ENCODE measurements at regions not wholly inside any gene's neighbourhood (a gene's known extent, or its start where the extent isn't known, plus 50 kb on each side); places are given as distances from the start of the nearest gene placed in this dataset.
A peak's percentile ranks its signal among the peaks of the same experiment; 100 is the strongest.

DNA sequence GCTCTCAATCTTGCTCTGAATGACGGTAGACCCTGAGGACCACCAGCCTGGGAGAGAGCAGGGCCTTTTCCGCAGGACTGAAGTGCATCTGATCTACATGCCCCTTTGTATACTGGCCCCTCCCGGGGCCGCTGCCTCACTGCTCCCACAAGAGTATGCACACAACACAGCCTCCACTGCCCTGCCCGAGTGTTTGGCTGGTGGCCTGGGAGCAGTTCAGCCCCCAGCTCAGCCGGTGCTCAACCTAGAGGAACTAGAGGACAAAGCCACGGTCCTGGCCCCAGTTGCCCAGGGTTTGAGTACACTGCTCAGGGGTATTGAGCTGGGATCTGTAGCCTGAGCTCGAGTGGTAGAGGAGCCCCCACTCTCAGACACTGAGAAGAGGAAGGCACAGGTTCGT is 118.9 kb upstream of the CAB39 start:
- Mint-ChIP-seq H3K4me1 (peaks cover 98% of the 10 kb centered on the region), H3K27ac (peak overlapping the region; percentile 95), H3K27me3 (no peaks in the 10 kb centered on the region), H3K9me3 (peaks cover 10% of the 10 kb centered on the region), H3K36me3 (ENCODE audit: low read depth) (peaks cover 15% of the 10 kb centered on the region), H3K4me3 (no peak overlapping the region)
- intact Hi-C loops (cut with micrococcal nuclease), result no loop called here
- DNase-seq (no peak), ATAC-seq (ENCODE audit: low read depth) (no peak)
- ChIA-PET CTCF (interaction anchor here (1.4 kb wide), 1 partner anchor 9 kb away, joined by 3 read pairs; no protein-coding TSS in a partner anchor), POLR2A (interaction anchor here (0.7 to 3.7 kb wide), 4 partner anchors 9 to 178 kb away, joined by 3 to 31 read pairs (median 13); no protein-coding TSS in a partner anchor)
- TF ChIP-seq, protein P1, sequence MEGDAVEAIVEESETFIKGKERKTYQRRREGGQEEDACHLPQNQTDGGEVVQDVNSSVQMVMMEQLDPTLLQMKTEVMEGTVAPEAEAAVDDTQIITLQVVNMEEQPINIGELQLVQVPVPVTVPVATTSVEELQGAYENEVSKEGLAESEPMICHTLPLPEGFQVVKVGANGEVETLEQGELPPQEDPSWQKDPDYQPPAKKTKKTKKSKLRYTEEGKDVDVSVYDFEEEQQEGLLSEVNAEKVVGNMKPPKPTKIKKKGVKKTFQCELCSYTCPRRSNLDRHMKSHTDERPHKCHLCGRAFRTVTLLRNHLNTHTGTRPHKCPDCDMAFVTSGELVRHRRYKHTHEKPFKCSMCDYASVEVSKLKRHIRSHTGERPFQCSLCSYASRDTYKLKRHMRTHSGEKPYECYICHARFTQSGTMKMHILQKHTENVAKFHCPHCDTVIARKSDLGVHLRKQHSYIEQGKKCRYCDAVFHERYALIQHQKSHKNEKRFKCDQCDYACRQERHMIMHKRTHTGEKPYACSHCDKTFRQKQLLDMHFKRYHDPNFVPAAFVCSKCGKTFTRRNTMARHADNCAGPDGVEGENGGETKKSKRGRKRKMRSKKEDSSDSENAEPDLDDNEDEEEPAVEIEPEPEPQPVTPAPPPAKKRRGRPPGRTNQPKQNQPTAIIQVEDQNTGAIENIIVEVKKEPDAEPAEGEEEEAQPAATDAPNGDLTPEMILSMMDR (IDR thresholded peaks at IDR 0.05), result no peak

DNA sequence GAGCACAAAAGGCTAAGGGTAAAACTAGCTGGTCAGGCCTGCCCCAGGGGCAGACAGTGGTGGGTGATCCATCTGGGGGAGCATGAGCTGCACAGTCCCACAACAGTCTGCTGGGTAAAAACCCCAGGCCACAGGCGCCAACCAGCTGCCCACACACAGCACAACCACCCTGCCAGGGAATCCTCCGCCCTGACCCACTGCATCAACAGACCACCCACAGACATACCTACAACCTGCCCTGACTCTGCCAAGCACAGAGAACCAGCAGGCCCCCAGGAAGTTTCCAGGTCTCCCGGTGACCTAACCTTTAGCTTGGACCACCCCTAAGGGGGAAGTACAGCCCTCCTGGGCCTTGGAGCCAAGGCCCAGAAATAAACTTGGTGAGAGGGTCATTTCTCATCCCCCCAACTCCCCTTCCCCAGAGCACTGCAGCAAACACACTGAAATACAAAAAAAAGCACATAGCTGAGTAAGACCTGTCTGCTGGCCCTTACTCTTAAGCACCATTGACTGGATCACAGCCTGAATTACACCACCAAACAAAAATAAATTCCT is 118.3 kb upstream of the CAB39 start:
- Mint-ChIP-seq H3K36me3 (ENCODE audit: low read depth) (peaks cover 15% of the 10 kb centered on the region), H3K4me1 (peaks cover 98% of the 10 kb centered on the region), H3K27me3 (no peaks in the 10 kb centered on the region), H3K9me3 (peaks cover 10% of the 10 kb centered on the region), H3K27ac (peak overlapping the region; percentile 64), H3K4me3 (peak overlapping the region; percentile 9)
- TF ChIP-seq, protein P1 (IDR thresholded peaks at IDR 0.05), result no peak
- intact Hi-C loops (cut with micrococcal nuclease), result no loop called here
- ATAC-seq (ENCODE audit: low read depth), result no peak
- ChIA-PET POLR2A (interaction anchor here (0.5 to 3.7 kb wide), 7 partner anchors 9 to 326 kb away, joined by 3 to 31 read pairs (median 4); no protein-coding TSS in a partner anchor), CTCF (interaction anchor here (1.4 kb wide), 1 partner anchor 8 kb away, joined by 3 read pairs; no protein-coding TSS in a partner anchor)
- DNase-seq, result no peak

DNA sequence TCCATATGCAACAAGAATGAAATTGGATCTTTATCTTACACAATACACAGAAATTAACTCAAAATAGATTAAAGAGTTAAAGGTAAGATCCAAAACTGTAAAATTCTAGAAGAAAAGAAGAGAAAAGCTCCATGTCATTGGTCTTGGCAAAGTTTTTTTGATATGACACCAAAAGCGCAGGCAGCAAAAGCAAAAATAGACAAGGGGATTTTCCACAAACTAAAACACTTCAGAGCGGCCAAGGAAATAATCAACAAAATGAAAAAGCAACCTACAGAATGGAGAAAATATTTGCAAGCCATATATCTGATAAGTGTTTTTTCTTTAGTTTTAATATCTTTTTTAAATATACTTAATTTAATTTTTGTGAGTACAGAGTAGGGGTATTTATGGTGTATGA is 112.8 kb upstream of the CAB39 start:
- peaks cover 18% of the 10 kb centered on the region for H3K9me3 Mint-ChIP-seq
- ChIA-PET CTCF (interaction anchor here (1.2 kb wide), 1 partner anchor 17 kb away, joined by 3 read pairs; no protein-coding TSS in a partner anchor), POLR2A (interaction anchor here (0.5 to 2.0 kb wide), 9 partner anchors 11 to 451 kb away, joined by 3 to 16 read pairs (median 3); no protein-coding TSS in a partner anchor)
- intact Hi-C loops (cut with micrococcal nuclease), result loop anchor here (2.0 kb wide), 1 partner anchor 35 kb away; no protein-coding TSS in a partner anchor
- H3K4me3 Mint-ChIP-seq, result peak overlapping the region; percentile 49
- DNase-seq (no peak), ATAC-seq (ENCODE audit: low read depth) (no peak)
- TF ChIP-seq, protein P1 (IDR thresholded peaks at IDR 0.05), result no peak
- H3K4me1 Mint-ChIP-seq, result peaks cover 94% of the 10 kb centered on the region
- peak overlapping the region; percentile 82 for H3K27ac Mint-ChIP-seq
- no peaks in the 10 kb centered on the region for H3K27me3 Mint-ChIP-seq
- H3K36me3 Mint-ChIP-seq (ENCODE audit: low read depth), result peaks cover 38% of the 10 kb centered on the region

DNA sequence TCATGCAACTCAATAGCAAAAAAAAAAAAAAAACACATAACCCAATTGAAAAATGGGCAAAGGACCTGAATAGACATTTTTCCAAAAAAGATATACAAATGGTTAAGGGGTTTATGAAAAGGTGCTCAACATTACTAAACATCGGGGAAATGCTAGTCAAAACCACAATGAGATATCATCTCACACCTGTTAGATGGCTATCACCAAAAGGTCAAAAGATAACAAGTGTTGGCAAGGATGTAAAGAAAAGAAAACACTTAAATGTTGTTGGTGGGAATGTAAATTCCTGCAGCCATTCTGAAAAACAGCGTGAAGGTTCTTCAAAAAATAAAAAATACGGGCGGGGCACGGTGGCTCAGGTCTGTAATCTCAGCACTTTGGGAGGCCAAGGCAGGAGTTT is 112.4 kb upstream of the CAB39 start:
- no peak for ATAC-seq (ENCODE audit: low read depth)

More for the DNA sequence above, 112.4 kb upstream of the CAB39 start:
- H3K9me3 Mint-ChIP-seq, result peaks cover 22% of the 10 kb centered on the region
- DNase-seq, result no peak
- POLR2A ChIA-PET, result interaction anchor here (0.5 to 2.0 kb wide), 8 partner anchors 10 to 451 kb away, joined by 3 to 16 read pairs (median 4); no protein-coding TSS in a partner anchor
- intact Hi-C loops (cut with micrococcal nuclease), result loop anchor here (2.0 kb wide), 1 partner anchor 35 kb away; no protein-coding TSS in a partner anchor
- peaks cover 40% of the 10 kb centered on the region for H3K36me3 Mint-ChIP-seq (ENCODE audit: low read depth)
- TF ChIP-seq, protein P1 (IDR thresholded peaks at IDR 0.05), result no peak
- no peaks in the 10 kb centered on the region for H3K27me3 Mint-ChIP-seq
- H3K4me1 Mint-ChIP-seq, result peaks cover 95% of the 10 kb centered on the region
- peak overlapping the region; percentile 52 for H3K4me3 Mint-ChIP-seq
- H3K27ac Mint-ChIP-seq, result peak overlapping the region; percentile 96
- CTCF ChIA-PET, result no interaction called here
